ENCODE measurements at regions not wholly inside any gene's neighbourhood (a gene's known extent, or its start where the extent isn't known, plus 50 kb on each side); places are given as distances from the start of the nearest gene placed in this dataset.

- Histone ChIP-seq H3K4me3 (ENCODE audit: low read depth, low read length) (no peak overlapping the region), H3K9ac (no peak overlapping the region), H3K36me3 (ENCODE audit: control insufficient read depth, insufficient read depth, low read length) (no peaks in the 10 kb centered on the region), H3K4me1 (no peaks in the 10 kb centered on the region), H2AFZ (no peak overlapping the region), H3K9me3 (ENCODE audit: control insufficient read depth, low read length) (no peaks in the 10 kb centered on the region), H3K27me3 (ENCODE audit: control insufficient read depth, insufficient read depth, low read length) (no peaks in the 10 kb centered on the region), H3K4me2 (ENCODE audit: low read length) (no peak overlapping the region), H3K79me2 (no peaks in the 10 kb centered on the region), H3K27ac (no peak overlapping the region)
- no peak for TF ChIP-seq CTCF (IDR thresholded peaks at IDR 0.05)
Observed at GRCh38 chr11:56890584-56891305, 98.0 kb upstream of the OR5AK2 start.

- H3K27me3 ChIP-seq (ENCODE audit: control insufficient read depth, insufficient read depth, low read length): no peaks in the 10 kb centered on the region
- no peaks in the 10 kb centered on the region for H3K4me1 ChIP-seq
- no peak overlapping the region for H2AFZ ChIP-seq
- H3K4me2 ChIP-seq (ENCODE audit: low read length): no peak overlapping the region
- H3K36me3 ChIP-seq (ENCODE audit: control insufficient read depth, insufficient read depth, low read length): no peaks in the 10 kb centered on the region
- TF ChIP-seq CTCF (IDR thresholded peaks at IDR 0.05): no peak
- H3K79me2 ChIP-seq: no peaks in the 10 kb centered on the region
- no peak overlapping the region for H3K4me3 ChIP-seq (ENCODE audit: low read depth, low read length)
- H3K9me3 ChIP-seq (ENCODE audit: control insufficient read depth, low read length): no peaks in the 10 kb centered on the region
- no peak overlapping the region for H3K9ac ChIP-seq
- no peak overlapping the region for H3K27ac ChIP-seq
Observed at GRCh38 chr11:56889986-56890385, 98.7 kb upstream of the OR5AK2 start.

- H2AFZ ChIP-seq: no peak overlapping the region
- H3K4me1 ChIP-seq: no peaks in the 10 kb centered on the region
- H3K27ac ChIP-seq: no peak overlapping the region
- H3K9ac ChIP-seq: no peak overlapping the region
- H3K4me3 ChIP-seq (ENCODE audit: low read depth, low read length): no peak overlapping the region
- H3K27me3 ChIP-seq (ENCODE audit: control insufficient read depth, insufficient read depth, low read length): no peaks in the 10 kb centered on the region
- no peaks in the 10 kb centered on the region for H3K36me3 ChIP-seq (ENCODE audit: control insufficient read depth, insufficient read depth, low read length)
- no peak overlapping the region for H3K4me2 ChIP-seq (ENCODE audit: low read length)
- no peaks in the 10 kb centered on the region for H3K9me3 ChIP-seq (ENCODE audit: control insufficient read depth, low read length)
- TF ChIP-seq CTCF (IDR thresholded peaks at IDR 0.05): no peak
- H3K79me2 ChIP-seq: no peaks in the 10 kb centered on the region
Observed at GRCh38 chr11:56887940-56888339, 100.8 kb upstream of the OR5AK2 start.

- Histone ChIP-seq H3K4me3 (ENCODE audit: low read depth, low read length) (no peak overlapping the region), H3K27me3 (ENCODE audit: control insufficient read depth, insufficient read depth, low read length) (no peaks in the 10 kb centered on the region), H3K4me2 (ENCODE audit: low read length) (no peak overlapping the region), H3K4me1 (no peaks in the 10 kb centered on the region), H3K27ac (no peak overlapping the region), H3K79me2 (no peaks in the 10 kb centered on the region), H3K9ac (no peak overlapping the region), H2AFZ (no peak overlapping the region), H3K36me3 (ENCODE audit: control insufficient read depth, insufficient read depth, low read length) (no peaks in the 10 kb centered on the region), H3K9me3 (ENCODE audit: control insufficient read depth, low read length) (no peaks in the 10 kb centered on the region)
- no peak for TF ChIP-seq CTCF (IDR thresholded peaks at IDR 0.05)
Observed at GRCh38 chr11:56886455-56886854, 102.3 kb upstream of the OR5AK2 start.

GRCh38 chr11:56885854-56886253 is 102.9 kb upstream of the OR5AK2 start:
- no peaks in the 10 kb centered on the region for H3K9me3 ChIP-seq (ENCODE audit: control insufficient read depth, low read length)
- H2AFZ ChIP-seq: no peak overlapping the region
- no peak overlapping the region for H3K4me3 ChIP-seq (ENCODE audit: low read depth, low read length)
- H3K36me3 ChIP-seq (ENCODE audit: control insufficient read depth, insufficient read depth, low read length): no peaks in the 10 kb centered on the region
- H3K79me2 ChIP-seq: no peaks in the 10 kb centered on the region
- no peak overlapping the region for H3K27ac ChIP-seq
- H3K27me3 ChIP-seq (ENCODE audit: control insufficient read depth, insufficient read depth, low read length): no peaks in the 10 kb centered on the region
- H3K4me2 ChIP-seq (ENCODE audit: low read length): no peak overlapping the region
- H3K4me1 ChIP-seq: no peaks in the 10 kb centered on the region
- no peak overlapping the region for H3K9ac ChIP-seq
- no peak for TF ChIP-seq CTCF (IDR thresholded peaks at IDR 0.05)

All from parathyroid adenoma (tissue), 2 donors.